Endothelial cell of umbilical vein (primary cell): ENCODE measurements at regions not wholly inside any gene's neighbourhood (a gene's known extent, or its start where the extent isn't known, plus 50 kb on each side); places are given as distances from the start of the nearest gene placed in this dataset.
"Not testable (repeated sequence)": the region's sequence is repeated elsewhere in the genome, so short reads cannot be mapped to it uniquely, and the experiment has no call there.

Experiments used
- CTCF ChIP-seq, 2 donors: IDR thresholded peaks; 1 replicate in 1 of 2; 2 replicates in 1 of 2; pipeline ENCODE4 v1.5.1; 2011; ENCODE audit warnings: low read length in 2 of 2, mild to moderate bottlenecking in 2 of 2, moderate library complexity in 2 of 2, control low read depth in 1 of 2, inconsistent platforms in 1 of 2, low read depth in 1 of 2; ENCODE audit not compliant: insufficient read depth in 1 of 2; ENCODE audit errors: extremely low read depth in 1 of 2
- EZH2 ChIP-seq: IDR thresholded peaks from 2 replicates; pipeline ENCODE4 v1.6.1; 2012; ENCODE audit warnings: borderline replicate concordance, low read depth, mild to moderate bottlenecking, moderate library complexity, low read length, inconsistent platforms; ENCODE audit not compliant: severe bottlenecking
- FOS ChIP-seq: IDR thresholded peaks from 2 replicates; pipeline ENCODE4 v1.6.1; 2011; ENCODE audit warnings: mild to moderate bottlenecking, low read length, moderate library complexity, borderline replicate concordance; ENCODE audit not compliant: insufficient read depth
- MYC ChIP-seq: IDR thresholded peaks from one replicate; pipeline ENCODE4 v1.6.1; 2011; ENCODE audit warnings: mild to moderate bottlenecking, low read depth, low read length
- POLR2A ChIP-seq: IDR thresholded peaks from 2 replicates; pipeline ENCODE4 v1.6.1; 2012; ENCODE audit warnings: low read depth, mild to moderate bottlenecking, control low read depth, low read length
- POLR2AphosphoS5 ChIP-seq: IDR thresholded peaks from 2 replicates; pipeline ENCODE4 v1.6.1; 2012; ENCODE audit warnings: low read depth, mild to moderate bottlenecking, control low read depth, low read length, moderate library complexity; ENCODE audit not compliant: insufficient read depth

- not testable (repeated sequence) for TF ChIP-seq CTCF (IDR thresholded peaks at IDR 0.05; ENCODE audit: extremely low read depth in 1 of 2, insufficient read depth in 1 of 2, low read depth in 1 of 2, low read length in 2 of 2); POLR2A; FOS; POLR2AphosphoS5; EZH2; MYC
These were observed 170.9 kb upstream of the ZBTB20 start for GRCh38 chr3:115317953-115318352.
